ENCODE measurements at regions not wholly inside any gene's neighbourhood (a gene's known extent, or its start where the extent isn't known, plus 50 kb on each side); places are given as distances from the start of the nearest gene placed in this dataset.

- H3F3A ChIP-seq (ENCODE audit: low read depth): no peaks in the 10 kb centered on the region
- no peak overlapping the region for H3K4me2 ChIP-seq (ENCODE audit: low read depth, low read length, poor library complexity, severe bottlenecking)
- no peaks in the 10 kb centered on the region for H3K4me1 ChIP-seq (ENCODE audit: insufficient read depth, low read length, poor library complexity, severe bottlenecking)
- no peaks in the 10 kb centered on the region for H3K27me3 ChIP-seq (ENCODE audit: insufficient read depth, low read length, poor library complexity, severe bottlenecking)
- no peak for TF ChIP-seq CTCF (conservative IDR thresholded peaks at IDR 0.05; ENCODE audit: low read length)
- no peak for TF ChIP-seq EZH2phosphoT487 (IDR thresholded peaks at IDR 0.05; ENCODE audit: borderline replicate concordance)
- H3K36me3 ChIP-seq (ENCODE audit: insufficient read depth, low read length): no peaks in the 10 kb centered on the region
- H2AFZ ChIP-seq (ENCODE audit: low read length): no peak overlapping the region
- H3K9ac ChIP-seq (ENCODE audit: low read depth, low read length, poor library complexity, severe bottlenecking): no peak overlapping the region
- H3K9me2 ChIP-seq (replicated peaks; ENCODE audit: low read depth, low read length): no peaks in the 10 kb centered on the region
- H3K4me3 ChIP-seq (ENCODE audit: low read length, poor library complexity, severe bottlenecking): no peak overlapping the region
- H4K20me1 ChIP-seq (ENCODE audit: insufficient read depth, low read length, poor library complexity, severe bottlenecking): no peaks in the 10 kb centered on the region
- no peaks in the 10 kb centered on the region for H3K9me3 ChIP-seq (ENCODE audit: insufficient read depth, low read depth, low read length)
- H3K79me2 ChIP-seq (ENCODE audit: insufficient read depth, low read length): no peaks in the 10 kb centered on the region
Measured at GRCh38 chr4:17094159-17094875, 195.9 kb upstream of the LDB2 start.

DNA sequence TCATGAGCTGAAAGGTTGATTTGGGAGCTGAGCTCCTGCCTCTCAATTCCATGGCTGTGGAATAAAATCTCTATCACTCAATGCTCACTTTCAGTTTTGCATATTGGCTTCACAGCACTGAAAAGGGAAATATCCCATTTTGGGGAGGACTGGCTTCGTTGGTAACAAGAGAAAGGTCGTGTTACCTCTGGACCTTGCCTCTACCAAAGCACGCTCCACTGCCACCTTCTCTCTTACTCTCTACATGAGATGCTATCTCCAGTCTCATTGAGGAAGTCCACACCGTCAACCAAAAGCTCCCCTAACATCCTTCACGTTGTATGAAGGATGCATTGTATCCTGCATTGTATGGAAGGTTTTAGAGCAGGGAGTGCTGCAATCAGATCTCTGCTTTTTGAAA lies 195.0 kb upstream of the LDB2 start:
- Histone ChIP-seq H3K36me3 (ENCODE audit: insufficient read depth, low read length) (no peaks in the 10 kb centered on the region), H3K9me3 (ENCODE audit: insufficient read depth, low read depth, low read length) (no peaks in the 10 kb centered on the region), H3K4me2 (ENCODE audit: low read depth, low read length, poor library complexity, severe bottlenecking) (no peak overlapping the region), H3K4me1 (ENCODE audit: insufficient read depth, low read length, poor library complexity, severe bottlenecking) (no peaks in the 10 kb centered on the region), H2AFZ (ENCODE audit: low read length) (no peak overlapping the region), H3K9me2 (replicated peaks; ENCODE audit: low read depth, low read length) (no peaks in the 10 kb centered on the region), H4K20me1 (ENCODE audit: insufficient read depth, low read length, poor library complexity, severe bottlenecking) (no peaks in the 10 kb centered on the region), H3K79me2 (ENCODE audit: insufficient read depth, low read length) (no peaks in the 10 kb centered on the region), H3K27me3 (ENCODE audit: insufficient read depth, low read length, poor library complexity, severe bottlenecking) (no peaks in the 10 kb centered on the region), H3K9ac (ENCODE audit: low read depth, low read length, poor library complexity, severe bottlenecking) (no peak overlapping the region), H3F3A (ENCODE audit: low read depth) (no peaks in the 10 kb centered on the region), H3K4me3 (ENCODE audit: low read length, poor library complexity, severe bottlenecking) (no peak overlapping the region)
- TF ChIP-seq EZH2phosphoT487 (IDR thresholded peaks at IDR 0.05; ENCODE audit: borderline replicate concordance) (no peak), CTCF (conservative IDR thresholded peaks at IDR 0.05; ENCODE audit: low read length) (no peak)

DNA sequence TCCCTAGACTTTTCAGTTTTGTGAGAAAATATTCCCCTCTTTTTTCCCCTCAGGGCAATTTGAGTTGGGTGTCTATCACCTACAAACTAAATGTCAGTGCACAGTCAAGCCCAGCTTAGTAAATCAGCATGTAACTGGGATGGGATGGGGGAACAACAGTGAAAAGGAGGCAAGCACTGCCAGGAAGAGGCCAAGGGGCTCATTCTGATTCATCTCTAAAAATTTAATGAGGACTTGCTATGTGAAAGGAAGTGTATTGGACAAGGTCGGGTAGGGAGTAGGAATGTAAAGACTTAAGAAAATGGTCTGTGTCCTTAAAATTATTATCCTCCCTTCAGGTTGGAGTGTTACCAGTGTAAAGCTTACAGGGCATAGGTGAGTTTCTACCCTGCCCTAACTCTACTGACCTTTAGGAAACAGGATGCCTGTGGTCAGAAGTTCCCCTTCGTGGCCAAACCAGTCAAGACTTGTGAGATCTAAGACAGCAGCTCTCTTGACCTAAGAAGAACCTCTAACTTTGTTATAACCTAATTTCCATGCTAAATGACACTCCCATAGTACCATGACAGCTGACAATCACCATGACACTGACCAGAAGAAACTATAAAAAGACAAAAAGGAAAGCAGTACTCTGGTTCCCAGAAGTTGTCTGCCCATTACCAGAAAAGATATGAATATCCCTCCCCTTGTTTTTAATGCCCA lies 194.4 kb upstream of the LDB2 start:
- Histone ChIP-seq H3K9me2 (replicated peaks; ENCODE audit: low read depth, low read length) (no peaks in the 10 kb centered on the region), H4K20me1 (ENCODE audit: insufficient read depth, low read length, poor library complexity, severe bottlenecking) (no peaks in the 10 kb centered on the region), H3K9me3 (ENCODE audit: insufficient read depth, low read depth, low read length) (no peaks in the 10 kb centered on the region), H3K36me3 (ENCODE audit: insufficient read depth, low read length) (no peaks in the 10 kb centered on the region), H3F3A (ENCODE audit: low read depth) (no peaks in the 10 kb centered on the region), H3K9ac (ENCODE audit: low read depth, low read length, poor library complexity, severe bottlenecking) (no peak overlapping the region), H3K79me2 (ENCODE audit: insufficient read depth, low read length) (no peaks in the 10 kb centered on the region), H2AFZ (ENCODE audit: low read length) (no peak overlapping the region), H3K4me2 (ENCODE audit: low read depth, low read length, poor library complexity, severe bottlenecking) (no peak overlapping the region), H3K27me3 (ENCODE audit: insufficient read depth, low read length, poor library complexity, severe bottlenecking) (no peaks in the 10 kb centered on the region), H3K4me3 (ENCODE audit: low read length, poor library complexity, severe bottlenecking) (no peak overlapping the region), H3K4me1 (ENCODE audit: insufficient read depth, low read length, poor library complexity, severe bottlenecking) (no peaks in the 10 kb centered on the region)
- TF ChIP-seq EZH2phosphoT487 (IDR thresholded peaks at IDR 0.05; ENCODE audit: borderline replicate concordance) (no peak), CTCF (conservative IDR thresholded peaks at IDR 0.05; ENCODE audit: low read length) (no peak)

All from Loucy (cell line).